Thyroid gland (tissue), 4 donors: ENCODE measurements at regions not wholly inside any gene's neighbourhood (a gene's known extent, or its start where the extent isn't known, plus 50 kb on each side); places are given as distances from the start of the nearest gene placed in this dataset.

ENCODE experiments used
- DNase-seq, 2 donors: peaks; one replicate each; pipeline ENCODE4 v3.0.0-alpha.2; 2019
- H3K27ac ChIP-seq, 3 donors: fragments of 200-600 bp; sonication (generic); 1 replicate in 2 of 3; 2 replicates in 1 of 3; pipeline ENCODE4 v1.5.1; 2016 to 2019; ENCODE audit warnings: mild to moderate bottlenecking in 1 of 3, moderate library complexity in 1 of 3
- H3K27me3 ChIP-seq: fragments of 200-600 bp; sonication (generic); one replicate; pipeline ENCODE4 v1.5.1; 2019
- H3K36me3 ChIP-seq, 2 donors: fragments of 200-600 bp; sonication (generic); one replicate each; pipeline ENCODE4 v1.5.1; 2016 to 2019
- H3K4me1 ChIP-seq, 2 donors: fragments of 200-600 bp; sonication (generic); one replicate each; pipeline ENCODE4 v1.5.1; 2017 to 2019
- H3K4me3 ChIP-seq, 3 donors: fragments of 200-600 bp; sonication (generic); replicated peaks in 1 of 3; 1 replicate in 2 of 3; 2 replicates in 1 of 3; pipeline ENCODE4 v1.5.1; 2016; ENCODE audit warnings: mild to moderate bottlenecking in 1 of 3
- H3K9me3 ChIP-seq: fragments of 200-600 bp; sonication (generic); one replicate; pipeline ENCODE4 v1.5.1; 2017
- POLR2A ChIP-seq, 2 donors: fragments of 450-650 bp; IDR thresholded peaks; one replicate each; pipeline ENCODE4 v1.6.1; 2017; ENCODE audit warnings: antibody characterized with exemption in 2 of 2, mild to moderate bottlenecking in 2 of 2, moderate library complexity in 1 of 2
- WGBS, 2 donors: methylation state at CpG; one replicate each; pipeline ENCODE4 v1.1.5; 2017; 5-methylcytosine and 5-hydroxymethylcytosine counted together
- intact Hi-C: fragments of 100-400 bp; cut with DNase I; formaldehyde crosslinking; loops from one replicate; pipeline ENCODE4 v1.15.1; 2023
- TF ChIP-seq, protein P1 (sequence below), 6 experiments: fragments of 200-600 bp in 3 of 6; fragments of 450-650 bp in 3 of 6; sonication (generic) in 3 of 6; IDR thresholded peaks; one replicate each; pipeline ENCODE4 v1.5.1; 2016 to 2019; ENCODE audit warnings: antibody characterized with exemption in 6 of 6, mild to moderate bottlenecking in 2 of 6, inconsistent platforms in 1 of 6, moderate library complexity in 1 of 6

DNA sequence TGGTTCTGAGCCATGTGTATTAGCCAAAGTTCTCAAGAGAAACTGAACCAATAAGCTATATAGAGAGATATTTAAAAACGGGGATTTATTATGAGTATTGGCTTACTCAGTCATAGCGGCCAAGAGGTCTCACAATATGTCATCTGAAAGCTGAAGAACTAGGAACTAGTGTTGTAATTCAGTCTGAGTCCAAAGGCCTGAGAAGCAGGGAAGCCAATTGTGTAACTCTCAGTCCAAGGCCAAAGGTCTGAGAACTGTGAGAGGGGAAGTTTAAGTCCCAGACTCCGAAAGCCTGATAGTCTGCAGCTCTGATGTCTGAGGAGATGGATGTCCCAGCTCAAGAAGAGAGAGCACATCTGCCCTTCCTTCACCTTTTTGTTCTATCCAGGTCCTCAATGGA is 344.8 kb upstream of the USP15 start:
- no peak for TF ChIP-seq POLR2A (IDR thresholded peaks at IDR 0.05)
- TF ChIP-seq, protein P1, sequence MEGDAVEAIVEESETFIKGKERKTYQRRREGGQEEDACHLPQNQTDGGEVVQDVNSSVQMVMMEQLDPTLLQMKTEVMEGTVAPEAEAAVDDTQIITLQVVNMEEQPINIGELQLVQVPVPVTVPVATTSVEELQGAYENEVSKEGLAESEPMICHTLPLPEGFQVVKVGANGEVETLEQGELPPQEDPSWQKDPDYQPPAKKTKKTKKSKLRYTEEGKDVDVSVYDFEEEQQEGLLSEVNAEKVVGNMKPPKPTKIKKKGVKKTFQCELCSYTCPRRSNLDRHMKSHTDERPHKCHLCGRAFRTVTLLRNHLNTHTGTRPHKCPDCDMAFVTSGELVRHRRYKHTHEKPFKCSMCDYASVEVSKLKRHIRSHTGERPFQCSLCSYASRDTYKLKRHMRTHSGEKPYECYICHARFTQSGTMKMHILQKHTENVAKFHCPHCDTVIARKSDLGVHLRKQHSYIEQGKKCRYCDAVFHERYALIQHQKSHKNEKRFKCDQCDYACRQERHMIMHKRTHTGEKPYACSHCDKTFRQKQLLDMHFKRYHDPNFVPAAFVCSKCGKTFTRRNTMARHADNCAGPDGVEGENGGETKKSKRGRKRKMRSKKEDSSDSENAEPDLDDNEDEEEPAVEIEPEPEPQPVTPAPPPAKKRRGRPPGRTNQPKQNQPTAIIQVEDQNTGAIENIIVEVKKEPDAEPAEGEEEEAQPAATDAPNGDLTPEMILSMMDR (IDR thresholded peaks at IDR 0.05) = no peak
- WGBS, 2 donors = 85 to 92% methylated on average over 3 of the region's 3 CpGs

DNA sequence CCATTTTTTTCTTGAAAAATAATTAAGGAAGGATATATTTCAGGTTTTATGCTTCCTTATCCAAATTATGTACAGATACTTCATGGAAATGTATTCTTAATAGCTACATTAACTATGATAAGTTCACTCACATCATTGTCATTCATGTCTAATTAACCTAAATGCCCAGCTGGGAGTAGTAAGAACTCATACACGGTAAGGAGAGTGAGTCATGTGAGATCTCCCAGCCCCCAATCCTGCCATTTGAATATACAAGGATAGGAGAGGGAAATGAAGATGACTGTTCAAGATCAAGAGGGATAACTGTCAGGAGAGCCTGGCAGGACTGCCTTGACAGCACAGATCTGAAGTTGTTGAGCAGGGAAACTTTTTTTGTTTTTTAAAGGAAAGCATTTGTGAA is 343.4 kb upstream of the USP15 start:
- Histone ChIP-seq H3K9me3 (no peaks in the 10 kb centered on the region), H3K4me3 (no peak overlapping the region), H3K27ac (no peak overlapping the region), H3K4me1 (no peaks in the 10 kb centered on the region), H3K27me3 (no peaks in the 10 kb centered on the region), H3K36me3 (no peaks in the 10 kb centered on the region)
- TF ChIP-seq, protein P1 (IDR thresholded peaks at IDR 0.05) = no peak
- TF ChIP-seq POLR2A (IDR thresholded peaks at IDR 0.05) = no peak
- 29 to 31% methylated on average over 1 of the region's 1 CpG for WGBS, 2 donors
- DNase-seq = no peak
- intact Hi-C loops = no loop called here

More for the DNA sequence above, 344.8 kb upstream of the USP15 start:
- no peaks in the 10 kb centered on the region for H3K36me3 ChIP-seq
- no peak overlapping the region for H3K27ac ChIP-seq
- H3K4me1 ChIP-seq = no peaks in the 10 kb centered on the region
- H3K27me3 ChIP-seq = no peaks in the 10 kb centered on the region
- intact Hi-C loops = no loop called here
- DNase-seq = no peak
- H3K9me3 ChIP-seq = no peaks in the 10 kb centered on the region
- no peak overlapping the region for H3K4me3 ChIP-seq

DNA sequence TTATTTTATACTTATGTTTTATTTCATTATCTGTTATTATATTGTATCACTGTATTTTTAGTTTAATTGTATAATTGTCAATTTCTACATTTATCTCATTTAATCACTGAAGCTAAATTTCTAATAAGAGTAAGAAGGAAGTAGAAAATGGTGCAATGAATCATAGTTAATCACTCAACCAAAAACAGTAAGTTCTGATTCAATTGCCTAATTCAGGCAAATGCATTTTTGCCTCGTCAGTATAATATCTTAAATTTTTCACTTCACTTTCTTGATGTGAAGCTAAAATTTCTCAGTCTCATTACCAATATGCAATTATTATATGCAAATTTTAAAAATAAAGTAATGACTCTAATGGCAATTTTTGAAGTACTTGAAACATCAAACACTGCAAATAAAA is 340.5 kb upstream of the USP15 start:
- no peak overlapping the region for H3K4me3 ChIP-seq
- H3K27ac ChIP-seq = no peak overlapping the region
- intact Hi-C loops = no loop called here
- 50 to 84% methylated on average over 1 of the region's 1 CpG for WGBS, 2 donors
- H3K36me3 ChIP-seq = no peaks in the 10 kb centered on the region
- no peak for DNase-seq
- no peaks in the 10 kb centered on the region for H3K9me3 ChIP-seq
- TF ChIP-seq POLR2A (IDR thresholded peaks at IDR 0.05) = no peak
- TF ChIP-seq, protein P1 (IDR thresholded peaks at IDR 0.05) = no peak
- H3K4me1 ChIP-seq = no peaks in the 10 kb centered on the region
- no peaks in the 10 kb centered on the region for H3K27me3 ChIP-seq

DNA sequence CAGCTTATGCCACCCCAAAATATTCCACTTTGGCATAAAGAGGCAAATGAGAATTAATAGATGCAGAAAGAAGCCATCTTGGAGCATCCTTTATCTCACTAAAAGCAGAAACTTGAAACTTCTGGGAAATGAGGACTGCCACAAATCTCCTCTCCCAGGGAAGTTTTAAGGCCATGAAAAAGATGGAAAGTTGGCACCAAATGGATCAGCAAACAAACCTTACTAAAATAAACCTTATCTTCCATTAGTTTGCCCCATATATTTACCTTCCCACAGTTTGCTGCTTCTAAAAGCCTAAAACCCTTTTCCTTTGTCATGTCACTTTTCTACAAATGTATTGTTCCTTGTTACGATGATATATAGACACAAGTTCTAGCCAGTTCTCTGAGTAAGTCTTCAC is 340.0 kb upstream of the USP15 start:
- TF ChIP-seq, protein P1 (IDR thresholded peaks at IDR 0.05) = no peak
- TF ChIP-seq POLR2A (IDR thresholded peaks at IDR 0.05) = no peak
- Histone ChIP-seq H3K4me3 (no peak overlapping the region), H3K9me3 (no peaks in the 10 kb centered on the region), H3K27me3 (no peaks in the 10 kb centered on the region), H3K27ac (no peak overlapping the region), H3K36me3 (no peaks in the 10 kb centered on the region), H3K4me1 (no peaks in the 10 kb centered on the region)
- WGBS, 2 donors = 86 to 92% methylated on average over 1 of the region's 1 CpG
- intact Hi-C loops = no loop called here
- no peak for DNase-seq

DNA sequence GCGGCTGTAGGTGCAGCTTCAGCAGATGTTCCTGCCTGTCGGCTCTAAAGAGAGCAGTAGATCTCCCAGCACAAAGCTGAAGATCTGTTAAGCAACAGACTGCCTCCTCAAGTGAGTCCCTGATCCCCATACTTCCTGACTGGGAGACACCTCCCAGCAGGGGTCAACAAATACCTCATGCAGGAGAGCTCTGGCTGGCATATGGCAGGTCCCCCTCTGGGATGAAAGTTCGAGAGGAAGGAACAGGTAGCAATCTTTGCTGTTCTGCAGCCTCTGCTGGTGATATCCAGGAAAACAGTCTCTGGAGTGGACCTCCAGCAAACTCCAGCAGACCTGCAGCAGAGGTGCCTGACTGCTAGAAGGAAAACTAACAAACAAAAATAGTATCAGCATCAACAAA is 337.1 kb upstream of the USP15 start:
- no peaks in the 10 kb centered on the region for H3K36me3 ChIP-seq
- TF ChIP-seq, protein P1 (IDR thresholded peaks at IDR 0.05) = no peak
- no peak for TF ChIP-seq POLR2A (IDR thresholded peaks at IDR 0.05)
- H3K27me3 ChIP-seq = no peaks in the 10 kb centered on the region
- H3K4me1 ChIP-seq = no peaks in the 10 kb centered on the region
- intact Hi-C loops = no loop called here
- H3K9me3 ChIP-seq = peaks cover 4% of the 10 kb centered on the region
- H3K4me3 ChIP-seq = no peak overlapping the region
- H3K27ac ChIP-seq = no peak overlapping the region
- DNase-seq = no peak
- WGBS, 2 donors = 46 to 80% methylated on average over 1 to 3 of the region's 3 CpGs
